Left hindlimb (tissue), 1 donor: ENCODE measurements at regions not wholly inside any gene's neighbourhood (a gene's known extent, or its start where the extent isn't known, plus 50 kb on each side); places are given as distances from the start of the nearest gene placed in this dataset.
A peak's percentile ranks its signal among the peaks of the same experiment; 100 is the strongest.

Experiments used
- DNase-seq: peaks from one replicate; pipeline ENCODE4 v3.0.0-alpha.2; 2018

- no peak for DNase-seq
These were observed 114.5 kb upstream of the GADL1 start for GRCh38 chr3:31008994-31009393.

GRCh38 chr3:31009881-31010280, 115.4 kb upstream of the GADL1 start:
- no peak for DNase-seq

- DNase-seq = no peak
These were observed 116.0 kb upstream of the GADL1 start for GRCh38 chr3:31010491-31010890.

- no peak for DNase-seq
These were observed 116.9 kb upstream of the GADL1 start for GRCh38 chr3:31011380-31011779.

GRCh38 chr3:31013090-31013489, 118.6 kb upstream of the GADL1 start:
- no peak for DNase-seq

GRCh38 chr3:31013843-31014242, 119.4 kb upstream of the GADL1 start:
- no peak for DNase-seq

- DNase-seq = no peak
These were observed 120.0 kb upstream of the GADL1 start for GRCh38 chr3:31014317-31015040.

- DNase-seq = no peak
These were observed 121.7 kb upstream of the GADL1 start for GRCh38 chr3:31016196-31016595.

GRCh38 chr3:31022716-31023115, 128.3 kb upstream of the GADL1 start:
- DNase-seq = no peak

- no peak for DNase-seq
These were observed 131.1 kb upstream of the GADL1 start for GRCh38 chr3:31025541-31025940.

- no peak for DNase-seq
These were observed 132.8 kb upstream of the GADL1 start for GRCh38 chr3:31027191-31027761.

- DNase-seq = no peak
These were observed 133.5 kb upstream of the GADL1 start for GRCh38 chr3:31027914-31028313.

- DNase-seq = no peak
These were observed 134.3 kb upstream of the GADL1 start for GRCh38 chr3:31028766-31029165.

- no peak for DNase-seq
These were observed 135.2 kb upstream of the GADL1 start for GRCh38 chr3:31029706-31030105.

- no peak for DNase-seq
These were observed 141.2 kb upstream of the GADL1 start for GRCh38 chr3:31035681-31036080.

- DNase-seq = no peak
These were observed 143.8 kb upstream of the GADL1 start for GRCh38 chr3:31038086-31038739.

GRCh38 chr3:31039145-31039544, 144.7 kb upstream of the GADL1 start:
- DNase-seq = peak; percentile 35

- no peak for DNase-seq
These were observed 146.9 kb upstream of the GADL1 start for GRCh38 chr3:31041161-31041978.

- no peak for DNase-seq
These were observed 148.8 kb upstream of the GADL1 start for GRCh38 chr3:31043184-31043819.

GRCh38 chr3:31047673-31048072, 153.2 kb upstream of the GADL1 start:
- no peak for DNase-seq

- DNase-seq = no peak
These were observed 153.7 kb upstream of the GADL1 start for GRCh38 chr3:31048143-31048542.

- DNase-seq = no peak
These were observed 155.8 kb upstream of the GADL1 start for GRCh38 chr3:31050296-31050695.

- no peak for DNase-seq
These were observed 156.8 kb upstream of the GADL1 start for GRCh38 chr3:31051226-31051625.
